Mesenchymal stem cell (in vitro differentiated cells and primary cell): ENCODE measurements at regions not wholly inside any gene's neighbourhood (a gene's known extent, or its start where the extent isn't known, plus 50 kb on each side); places are given as distances from the start of the nearest gene placed in this dataset.
"Not testable (repeated sequence)": the region's sequence is repeated elsewhere in the genome, so short reads cannot be mapped to it uniquely, and the experiment has no call there.

Source experiments
- DNase-seq: peaks from one replicate; pipeline ENCODE4 v3.0.0-alpha.2; 2013
- H2AFZ ChIP-seq: one replicate; pipeline ENCODE4 v1.6.1; 2013; ENCODE audit warnings: low read depth, mild to moderate bottlenecking, control low read depth, inconsistent platforms, low read length, moderate library complexity
- H2AK5ac ChIP-seq: 2 replicates; pipeline ENCODE4 v1.6.1; 2013; ENCODE audit warnings: low read length, moderate library complexity, mild to moderate bottlenecking, inconsistent platforms; ENCODE audit not compliant: severe bottlenecking
- H2BK120ac ChIP-seq: one replicate; pipeline ENCODE4 v1.6.1; 2013; ENCODE audit warnings: low read depth, mild to moderate bottlenecking, inconsistent platforms, low read length, moderate library complexity
- H2BK12ac ChIP-seq, 2 experiments: one replicate each; pipeline ENCODE4 v1.6.1; 2013; ENCODE audit warnings: inconsistent platforms in 2 of 2, low read length in 2 of 2, mild to moderate bottlenecking in 2 of 2, moderate library complexity in 2 of 2, control low read depth in 1 of 2
- H2BK15ac ChIP-seq: one replicate; pipeline ENCODE4 v1.6.1; 2013; ENCODE audit warnings: mild to moderate bottlenecking, low read depth, inconsistent platforms; ENCODE audit not compliant: poor library complexity, severe bottlenecking
- H2BK5ac ChIP-seq: 2 replicates; pipeline ENCODE4 v1.6.1; 2013; ENCODE audit warnings: low read depth, mild to moderate bottlenecking, low read length, control low read depth, inconsistent platforms; ENCODE audit not compliant: poor library complexity, severe bottlenecking
- H3K14ac ChIP-seq, 2 experiments: one replicate each; pipeline ENCODE4 v1.6.1; 2013; ENCODE audit warnings: inconsistent platforms in 2 of 2, low read length in 2 of 2, control low read depth in 1 of 2, mild to moderate bottlenecking in 1 of 2, moderate library complexity in 1 of 2
- H3K18ac ChIP-seq, 2 experiments: one replicate each; pipeline ENCODE4 v1.6.1; 2013; ENCODE audit warnings: inconsistent platforms in 2 of 2, low read length in 2 of 2, control low read depth in 1 of 2, low read depth in 1 of 2, mild to moderate bottlenecking in 1 of 2
- H3K23ac ChIP-seq, 2 experiments: one replicate each; pipeline ENCODE4 v1.6.1; 2013; ENCODE audit warnings: inconsistent platforms in 2 of 2, low read length in 2 of 2, mild to moderate bottlenecking in 2 of 2, moderate library complexity in 2 of 2, control low read depth in 1 of 2
- H3K27ac ChIP-seq: 2 replicates; pipeline ENCODE4 v1.5.1; 2013; ENCODE audit warnings: mild to moderate bottlenecking, moderate library complexity, low read length, control low read depth, inconsistent platforms; ENCODE audit not compliant: poor library complexity, severe bottlenecking
- H3K27me3 ChIP-seq, 2 experiments: 2 replicates each; pipeline versions ENCODE4 v1.6.1 to v1.7.0; 2013; ENCODE audit warnings: low read length in 2 of 2, mild to moderate bottlenecking in 2 of 2, moderate library complexity in 2 of 2, control low read depth in 1 of 2, inconsistent platforms in 1 of 2; ENCODE audit not compliant: control insufficient read depth in 1 of 2, insufficient read depth in 1 of 2
- H3K36me3 ChIP-seq, 2 experiments: 2 replicates each; pipeline versions ENCODE4 v1.6.1 to v1.7.0; 2013; ENCODE audit warnings: low read length in 2 of 2, control low read depth in 1 of 2, inconsistent platforms in 1 of 2, low read depth in 1 of 2, mild to moderate bottlenecking in 1 of 2; ENCODE audit not compliant: insufficient read depth in 2 of 2, control insufficient read depth in 1 of 2
- H3K4ac ChIP-seq, 2 experiments: one replicate each; pipeline ENCODE4 v1.6.1; 2013; ENCODE audit warnings: inconsistent platforms in 2 of 2, low read length in 2 of 2, mild to moderate bottlenecking in 2 of 2, moderate library complexity in 2 of 2, control low read depth in 1 of 2, low read depth in 1 of 2
- H3K4me1 ChIP-seq: 2 replicates; pipeline ENCODE4 v1.6.1; 2013; ENCODE audit warnings: low read depth, low read length, control low read depth; ENCODE audit not compliant: control insufficient read depth, insufficient read depth
- H3K4me2 ChIP-seq: 2 replicates; pipeline ENCODE4 v1.6.1; 2013; ENCODE audit warnings: low read length, mild to moderate bottlenecking, inconsistent platforms; ENCODE audit not compliant: poor library complexity, severe bottlenecking
- H3K4me3 ChIP-seq, 2 experiments: 2 replicates each; pipeline versions ENCODE4 v1.5.1 to v1.7.0; 2013; ENCODE audit warnings: low read length in 2 of 2, mild to moderate bottlenecking in 2 of 2, control low read depth in 1 of 2, low read depth in 1 of 2; ENCODE audit not compliant: insufficient read depth in 1 of 2
- H3K79me1 ChIP-seq: replicated peaks from 2 replicates; pipeline ENCODE4 v1.6.1; 2013; ENCODE audit warnings: mild to moderate bottlenecking, control low read depth, low read length, inconsistent platforms; ENCODE audit not compliant: poor library complexity, severe bottlenecking
- H3K9ac ChIP-seq: 2 replicates; pipeline ENCODE4 v1.7.0; 2013; ENCODE audit warnings: mild to moderate bottlenecking, low read length, moderate library complexity
- H3K9me3 ChIP-seq: 2 replicates; pipeline ENCODE4 v1.7.0; 2013; ENCODE audit warnings: mild to moderate bottlenecking, low read length; ENCODE audit not compliant: control insufficient read depth
- H4K8ac ChIP-seq: one replicate; pipeline ENCODE4 v1.6.1; 2013; ENCODE audit warnings: inconsistent platforms, mild to moderate bottlenecking, low read length, moderate library complexity
- H4K91ac ChIP-seq: one replicate; pipeline ENCODE4 v1.6.1; 2013; ENCODE audit warnings: mild to moderate bottlenecking, low read length, inconsistent platforms
- WGBS: methylation state at CpG from one replicate; pipeline ENCODE4 v1.1.7; 2013; ENCODE audit warnings: mixed read lengths; 5-methylcytosine and 5-hydroxymethylcytosine counted together

GRCh38 chr4:49578899-49579298 is 592.8 kb downstream of the CWH43 start:
- H2BK5ac ChIP-seq, DNase-seq, H4K8ac ChIP-seq, H2AK5ac ChIP-seq, H3K18ac ChIP-seq, H3K9ac ChIP-seq, H4K91ac ChIP-seq, H3K27me3 ChIP-seq, H2BK15ac ChIP-seq, H3K23ac ChIP-seq, H3K4ac ChIP-seq, H3K4me1 ChIP-seq, H2AFZ ChIP-seq, H2BK120ac ChIP-seq, H2BK12ac ChIP-seq, H3K9me3 ChIP-seq, H3K4me2 ChIP-seq, H3K36me3 ChIP-seq, H3K79me1 ChIP-seq, H3K27ac ChIP-seq, H3K14ac ChIP-seq, H3K4me3 ChIP-seq: not testable (repeated sequence)
- 77% methylated on average over 1 of the region's 2 CpGs for WGBS

DNA sequence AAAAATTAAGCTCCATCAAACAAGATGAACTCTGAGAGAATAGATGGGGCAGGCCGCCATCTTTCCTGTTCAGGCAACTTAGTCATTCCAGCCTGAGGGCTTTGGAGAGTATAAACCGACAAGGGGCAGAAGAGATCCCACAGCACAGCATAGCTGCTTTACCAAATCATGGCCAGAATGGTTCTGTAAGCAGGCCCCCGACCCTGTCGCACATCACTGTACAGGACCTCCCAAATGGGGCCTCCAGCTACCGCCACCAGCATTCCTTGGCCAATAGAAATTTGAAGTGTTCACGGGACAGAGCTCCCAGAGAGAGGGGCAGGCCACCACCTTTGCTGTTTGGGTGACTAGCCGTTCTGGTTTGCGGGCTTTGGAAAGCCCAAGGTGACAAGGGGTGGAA is 594.1 kb downstream of the CWH43 start:
- H3K14ac ChIP-seq, H3K23ac ChIP-seq, H3K36me3 ChIP-seq, H3K9me3 ChIP-seq, H3K9ac ChIP-seq, H3K27ac ChIP-seq, H2BK120ac ChIP-seq, H4K91ac ChIP-seq, H3K27me3 ChIP-seq, H2BK15ac ChIP-seq, H2BK12ac ChIP-seq, H3K79me1 ChIP-seq, DNase-seq, H2AFZ ChIP-seq, H4K8ac ChIP-seq, H3K4me2 ChIP-seq, H2BK5ac ChIP-seq, H3K4me1 ChIP-seq, H3K4me3 ChIP-seq, H2AK5ac ChIP-seq, H3K4ac ChIP-seq, H3K18ac ChIP-seq: not testable (repeated sequence)
- 60% methylated on average over 3 of the region's 8 CpGs for WGBS

GRCh38 chr4:49588401-49588800 is 602.3 kb downstream of the CWH43 start:
- H4K8ac ChIP-seq, H2BK120ac ChIP-seq, H2AFZ ChIP-seq, DNase-seq, H3K14ac ChIP-seq, H3K79me1 ChIP-seq, H2AK5ac ChIP-seq, H3K27me3 ChIP-seq, H2BK5ac ChIP-seq, H3K9me3 ChIP-seq, H3K4me1 ChIP-seq, H3K27ac ChIP-seq, H3K36me3 ChIP-seq, H2BK12ac ChIP-seq, H3K9ac ChIP-seq, H3K18ac ChIP-seq, H3K23ac ChIP-seq, H4K91ac ChIP-seq, H2BK15ac ChIP-seq, H3K4me2 ChIP-seq, H3K4ac ChIP-seq, H3K4me3 ChIP-seq: not testable (repeated sequence)
- WGBS, result 34% methylated on average over 2 of the region's 7 CpGs

GRCh38 chr4:49618436-49618835 is 632.4 kb downstream of the CWH43 start:
- not testable (repeated sequence) for H3K36me3 ChIP-seq, H3K27ac ChIP-seq, DNase-seq, H3K4me3 ChIP-seq, H3K9me3 ChIP-seq, H2AFZ ChIP-seq, H3K4ac ChIP-seq, H2BK15ac ChIP-seq, H3K23ac ChIP-seq, H2BK120ac ChIP-seq, H3K79me1 ChIP-seq, H3K18ac ChIP-seq, H2AK5ac ChIP-seq, H3K14ac ChIP-seq, H3K4me1 ChIP-seq, H3K27me3 ChIP-seq, H4K8ac ChIP-seq, H4K91ac ChIP-seq, H3K4me2 ChIP-seq, H2BK12ac ChIP-seq, H3K9ac ChIP-seq, H2BK5ac ChIP-seq
- WGBS, result 73% methylated on average over 10 of the region's 12 CpGs
